A549 (cell line): ENCODE measurements at regions not wholly inside any gene's neighbourhood (a gene's known extent, or its start where the extent isn't known, plus 50 kb on each side); places are given as distances from the start of the nearest gene placed in this dataset.

ENCODE experiments used
- CTCF ChIP-seq: fragments of >200 bp; sonication (Bioruptor Twin); formaldehyde crosslinking; IDR thresholded peaks from 3 replicates; pipeline ENCODE4 v1.5.1; 2016
- EHMT2 ChIP-seq: fragments of 200-600 bp; sonication (generic); IDR thresholded peaks from 2 replicates; pipeline ENCODE4 v1.6.1; 2016; ENCODE audit warnings: antibody characterized with exemption, low read depth, mild to moderate bottlenecking, moderate library complexity
- EP300 ChIP-seq, 2 experiments: fragments of >200 bp; sonication (Bioruptor Twin); formaldehyde crosslinking; IDR thresholded peaks; 2 replicates in 1 of 2; 3 replicates in 1 of 2; pipeline ENCODE4 v1.6.1; 2016 to 2017
- MAFK ChIP-seq: fragments of 450-650 bp; IDR thresholded peaks from 2 replicates; pipeline ENCODE4 v1.6.1; 2014; ENCODE audit not compliant: partially characterized antibody
- MAX ChIP-seq: IDR thresholded peaks from 2 replicates; pipeline ENCODE4 v1.6.1; 2012
- POLR2A ChIP-seq: IDR thresholded peaks from 2 replicates; pipeline ENCODE4 v1.6.1; 2012; ENCODE audit warnings: mild to moderate bottlenecking, low read length
- RAD21 ChIP-seq, 2 experiments: fragments of >200 bp in 1 of 2; sonication (Bioruptor Twin) in 1 of 2; formaldehyde crosslinking in 1 of 2; IDR thresholded peaks in 1 of 2; conservative IDR thresholded peaks in 1 of 2; 2 replicates in 1 of 2; 3 replicates in 1 of 2; pipeline ENCODE4 v1.6.1; 2012 to 2018; ENCODE audit warnings: inconsistent platforms in 1 of 2
- RCOR1 ChIP-seq: fragments of 150-350 bp; IDR thresholded peaks from 2 replicates; pipeline ENCODE4 v1.6.1; 2014; ENCODE audit warnings: antibody characterized with exemption, low read length, low read depth
- TP53 ChIP-seq: fragments of 250-450 bp; sonication (Bioruptor Pico); IDR thresholded peaks from 2 replicates; pipeline ENCODE4 v1.5.0; 2021; ENCODE audit warnings: mild to moderate bottlenecking, moderate library complexity
- ZSCAN20 ChIP-seq: fragments of 250-450 bp; sonication (Bioruptor Pico); IDR thresholded peaks from 2 replicates; pipeline ENCODE4 v1.8.0; 2022; ENCODE audit warnings: mild to moderate bottlenecking, moderate library complexity

- no peak for TF ChIP-seq RAD21 (conservative IDR thresholded peaks at IDR 0.05 in 1 of 2, IDR thresholded peaks at IDR 0.05 in 1 of 2)
- no peak for TF ChIP-seq POLR2A
- TF ChIP-seq EHMT2: no peak
- no peak for TF ChIP-seq EP300 (IDR thresholded peaks at IDR 0.05)
- no peak for TF ChIP-seq RCOR1
- no peak for TF ChIP-seq CTCF
- no peak for TF ChIP-seq TP53 (CRISPR knock-in tag)
- no peak for TF ChIP-seq ZSCAN20 (CRISPR knock-in tag)
- TF ChIP-seq MAX: no peak
- TF ChIP-seq MAFK: no peak
These were observed 164.2 kb downstream of the DLEU7 start for GRCh38 chr13:50679321-50679720.
